ENCODE measurements at regions not wholly inside any gene's neighbourhood (a gene's known extent, or its start where the extent isn't known, plus 50 kb on each side); places are given as distances from the start of the nearest gene placed in this dataset.

GRCh38 chrX:122545778-122546177 lies 638.3 kb upstream of the GRIA3 start:
- no peaks in the 10 kb centered on the region for H3K9me3 ChIP-seq
- ATAC-seq, result no peak
- H3K4me3 ChIP-seq, result no peak overlapping the region
- TF ChIP-seq POLR2A (IDR thresholded peaks at IDR 0.05) (no peak), CTCF (IDR thresholded peaks at IDR 0.05) (no peak), POLR2AphosphoS5 (IDR thresholded peaks at IDR 0.05) (no peak), EP300 (IDR thresholded peaks at IDR 0.05) (no peak)
- no peak overlapping the region for H3K27ac ChIP-seq
- no peaks in the 10 kb centered on the region for H3K36me3 ChIP-seq
- H3K4me1 ChIP-seq, result no peaks in the 10 kb centered on the region
- no peaks in the 10 kb centered on the region for H3K27me3 ChIP-seq

- no peak for TF ChIP-seq POLR2A (IDR thresholded peaks at IDR 0.05)
- TF ChIP-seq EP300 (IDR thresholded peaks at IDR 0.05), result no peak
- no peak for TF ChIP-seq POLR2AphosphoS5 (IDR thresholded peaks at IDR 0.05)
- TF ChIP-seq CTCF (IDR thresholded peaks at IDR 0.05), result no peak
- Histone ChIP-seq H3K27me3 (no peaks in the 10 kb centered on the region), H3K4me1 (no peaks in the 10 kb centered on the region), H3K27ac (no peak overlapping the region), H3K4me3 (no peak overlapping the region), H3K36me3 (no peaks in the 10 kb centered on the region), H3K9me3 (no peaks in the 10 kb centered on the region)
- no peak for ATAC-seq
- WGBS, 2 donors (ENCODE audit: low coverage in 1 of 2), result 78 to 82% methylated on average over 1 of the region's 1 CpG
Observed at GRCh38 chrX:122546269-122546668, 637.8 kb upstream of the GRIA3 start.

- ATAC-seq, result no peak
- Histone ChIP-seq H3K4me3 (no peak overlapping the region), H3K27me3 (no peaks in the 10 kb centered on the region), H3K27ac (no peak overlapping the region), H3K4me1 (no peaks in the 10 kb centered on the region), H3K9me3 (no peaks in the 10 kb centered on the region), H3K36me3 (no peaks in the 10 kb centered on the region)
- WGBS, 2 donors (ENCODE audit: low coverage in 1 of 2), result 48 to 67% methylated on average over 2 of the region's 3 CpGs
- no peak for TF ChIP-seq POLR2AphosphoS5 (IDR thresholded peaks at IDR 0.05)
- no peak for TF ChIP-seq EP300 (IDR thresholded peaks at IDR 0.05)
- no peak for TF ChIP-seq POLR2A (IDR thresholded peaks at IDR 0.05)
- TF ChIP-seq CTCF (IDR thresholded peaks at IDR 0.05), result no peak
Observed at GRCh38 chrX:122552286-122552800, 631.7 kb upstream of the GRIA3 start.

- Histone ChIP-seq H3K27ac (no peak overlapping the region), H3K27me3 (no peaks in the 10 kb centered on the region), H3K4me1 (no peaks in the 10 kb centered on the region), H3K36me3 (no peaks in the 10 kb centered on the region), H3K9me3 (no peaks in the 10 kb centered on the region), H3K4me3 (no peak overlapping the region)
- WGBS, 2 donors (ENCODE audit: low coverage in 1 of 2), result 100% methylated on average over 1 of the region's 2 CpGs; no CpG with 5 or more reads in 1 of the 2 donors
- TF ChIP-seq EP300 (IDR thresholded peaks at IDR 0.05) (no peak), POLR2AphosphoS5 (IDR thresholded peaks at IDR 0.05) (no peak), CTCF (IDR thresholded peaks at IDR 0.05) (no peak), POLR2A (IDR thresholded peaks at IDR 0.05) (no peak)
- no peak for ATAC-seq
Observed at GRCh38 chrX:122555925-122556324, 628.2 kb upstream of the GRIA3 start.

- ATAC-seq, result peak; percentile 57
- Histone ChIP-seq H3K4me1 (no peaks in the 10 kb centered on the region), H3K9me3 (no peaks in the 10 kb centered on the region), H3K4me3 (no peak overlapping the region), H3K27me3 (no peaks in the 10 kb centered on the region), H3K36me3 (no peaks in the 10 kb centered on the region), H3K27ac (no peak overlapping the region)
- TF ChIP-seq CTCF (IDR thresholded peaks at IDR 0.05) (no peak), POLR2AphosphoS5 (IDR thresholded peaks at IDR 0.05) (peak; percentile 57), EP300 (IDR thresholded peaks at IDR 0.05) (no peak), POLR2A (IDR thresholded peaks at IDR 0.05) (no peak)
- 0 to 40% methylated on average over 1 of the region's 1 CpG for WGBS, 2 donors (ENCODE audit: low coverage in 1 of 2)
Observed at GRCh38 chrX:122565952-122566351, 618.1 kb upstream of the GRIA3 start.
